ENCODE measurements at regions not wholly inside any gene's neighbourhood (a gene's known extent, or its start where the extent isn't known, plus 50 kb on each side); places are given as distances from the start of the nearest gene placed in this dataset.
"Not testable (repeated sequence)": the region's sequence is repeated elsewhere in the genome, so short reads cannot be mapped to it uniquely, and the experiment has no call there.

GRCh38 chr3:75126556-75126955, 512.1 kb upstream of the CNTN3 start:
- no peak for DNase-seq (ENCODE audit: low spot score)

GRCh38 chr3:75129101-75129500, 514.6 kb upstream of the CNTN3 start:
- no peak for DNase-seq (ENCODE audit: low spot score)

GRCh38 chr3:75136100-75136897, 521.8 kb upstream of the CNTN3 start:
- DNase-seq (ENCODE audit: low spot score) = no peak

- no peak for DNase-seq (ENCODE audit: low spot score)
Measured at GRCh38 chr3:75138345-75138744, 523.9 kb upstream of the CNTN3 start.

- no peak for DNase-seq (ENCODE audit: low spot score)
Measured at GRCh38 chr3:75140904-75141615, 523.1 kb upstream of the FRG2C start.

- DNase-seq (ENCODE audit: low spot score) = no peak
Measured at GRCh38 chr3:75144406-75144805, 519.7 kb upstream of the FRG2C start.

GRCh38 chr3:75171630-75172230, 492.4 kb upstream of the FRG2C start:
- no peak for DNase-seq (ENCODE audit: low spot score)

- no peak for DNase-seq (ENCODE audit: low spot score)
Measured at GRCh38 chr3:75176937-75177336, 487.2 kb upstream of the FRG2C start.

GRCh38 chr3:75180235-75180944, 483.7 kb upstream of the FRG2C start:
- DNase-seq (ENCODE audit: low spot score) = no peak

- DNase-seq (ENCODE audit: low spot score) = no peak
Measured at GRCh38 chr3:75180945-75181298, 483.2 kb upstream of the FRG2C start.

- no peak for DNase-seq (ENCODE audit: low spot score)
Measured at GRCh38 chr3:75188962-75189361, 475.2 kb upstream of the FRG2C start.

- DNase-seq (ENCODE audit: low spot score) = peak; percentile 23
Measured at GRCh38 chr3:75192146-75192616, 471.9 kb upstream of the FRG2C start.

GRCh38 chr3:75193797-75194196, 470.3 kb upstream of the FRG2C start:
- no peak for DNase-seq (ENCODE audit: low spot score)

GRCh38 chr3:75214332-75214731, 449.8 kb upstream of the FRG2C start:
- not testable (repeated sequence) for DNase-seq (ENCODE audit: low spot score)

GRCh38 chr3:75218577-75218976, 445.6 kb upstream of the FRG2C start:
- no peak for DNase-seq (ENCODE audit: low spot score)

- no peak for DNase-seq (ENCODE audit: low spot score)
Measured at GRCh38 chr3:75220932-75221331, 443.2 kb upstream of the FRG2C start.

GRCh38 chr3:75224412-75224811, 439.7 kb upstream of the FRG2C start:
- no peak for DNase-seq (ENCODE audit: low spot score)

GRCh38 chr3:75232216-75232615, 431.9 kb upstream of the FRG2C start:
- no peak for DNase-seq (ENCODE audit: low spot score)

- DNase-seq (ENCODE audit: low spot score) = no peak
Measured at GRCh38 chr3:75235631-75236030, 428.5 kb upstream of the FRG2C start.

GRCh38 chr3:75237053-75237452, 427.1 kb upstream of the FRG2C start:
- DNase-seq (ENCODE audit: low spot score) = no peak

- no peak for DNase-seq (ENCODE audit: low spot score)
Measured at GRCh38 chr3:75237477-75237876, 426.7 kb upstream of the FRG2C start.
